Activated CD4-positive, alpha-beta T cell treated with anti-CD3 and anti-CD28 coated beads for 36 hours (primary cell): ENCODE measurements at regions not wholly inside any gene's neighbourhood (a gene's known extent, or its start where the extent isn't known, plus 50 kb on each side); places are given as distances from the start of the nearest gene placed in this dataset.

Source experiments
- ATAC-seq: fragments of 200-7000 bp; cut with Tn5 transposase; one replicate; pipeline ENCODE4 v1.10.0; 2021; ENCODE audit warnings: mild to moderate bottlenecking, moderate library complexity
- CTCF ChIA-PET: fragments of 350-600 bp; sonication (Branson Sonifier 250); formaldehyde crosslinking; loops from one replicate; lab custom pipeline; 2021; ENCODE audit warnings: antibody characterized with exemption; lab: Charles Lee
- POLR2A ChIA-PET: fragments of 350-600 bp; sonication (Branson Sonifier 250); formaldehyde crosslinking; loops from one replicate; lab custom pipeline; 2021; ENCODE audit warnings: antibody characterized with exemption, inconsistent platforms; lab: Charles Lee
- DNase-seq: peaks from one replicate; pipeline ENCODE4 v3.0.0-alpha.2; 2020
- H3K27ac Mint-ChIP-seq: one replicate; pipeline ENCODE4 v1.8.0; 2021; ENCODE audit warnings: mixed read lengths
- H3K27me3 Mint-ChIP-seq: one replicate; pipeline ENCODE4 v1.8.0; 2021; ENCODE audit warnings: mixed read lengths
- H3K36me3 Mint-ChIP-seq: one replicate; pipeline ENCODE4 v1.8.0; 2021; ENCODE audit warnings: low read depth, mixed read lengths
- H3K4me1 Mint-ChIP-seq: one replicate; pipeline ENCODE4 v1.8.0; 2021; ENCODE audit warnings: mixed read lengths
- H3K4me3 Mint-ChIP-seq: one replicate; pipeline ENCODE4 v1.8.0; 2021; ENCODE audit warnings: mild to moderate bottlenecking, moderate library complexity, mixed read lengths
- H3K9me3 Mint-ChIP-seq: one replicate; pipeline ENCODE4 v1.8.0; 2021; ENCODE audit warnings: low read depth, mixed read lengths
- intact Hi-C, 2 experiments: fragments of 100-400 bp; cut with DNase I in 1 of 2; cut with micrococcal nuclease in 1 of 2; formaldehyde crosslinking; loops; one replicate each; pipeline versions ENCODE4 v1.14.2 to v1.15.1; 2022 to 2024; cut with DNase I, micrococcal nuclease

DNA sequence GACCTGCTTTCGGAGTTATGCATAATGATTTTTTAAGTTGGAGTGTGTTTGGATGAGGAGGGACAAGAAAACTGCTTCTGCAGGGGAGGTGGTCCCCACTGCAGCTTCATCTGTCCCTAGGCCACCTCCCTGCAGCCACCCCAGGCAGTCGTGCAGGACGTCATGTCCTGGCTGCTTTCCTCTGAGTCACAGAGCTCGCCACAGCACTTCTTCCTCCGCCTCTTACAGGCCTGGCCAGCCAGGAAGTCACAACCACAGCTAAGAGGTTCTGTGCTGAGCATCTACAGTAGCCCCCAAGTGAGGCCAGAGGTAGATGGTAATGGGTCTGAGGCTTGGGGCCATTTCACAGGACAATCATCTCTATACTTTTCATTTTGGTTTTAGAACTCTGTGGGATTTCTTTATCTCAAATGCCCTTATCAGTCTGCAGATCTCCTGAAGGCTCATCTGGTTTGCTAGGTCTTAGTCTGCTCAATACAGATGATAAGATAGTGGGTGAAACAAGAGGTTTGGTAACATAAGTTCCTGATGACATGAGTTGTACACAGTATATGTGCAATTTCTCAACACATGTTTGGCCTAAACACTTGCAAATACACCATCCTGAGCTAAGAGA, 106.4 kb downstream of the ARF6 start:
- CTCF ChIA-PET = interaction anchor here (0.6 to 5.2 kb wide), 21 partner anchors 10 to 147 kb away, joined by 3 to 43 read pairs (median 3); partner anchors contain the start of gene NEMF
- intact Hi-C loops = loop anchor here (1.0 kb wide), 4 partner anchors 15 to 136 kb away; no protein-coding TSS in a partner anchor
- H3K4me1 Mint-ChIP-seq = peaks cover 67% of the 10 kb centered on the region
- H3K9me3 Mint-ChIP-seq = no peaks in the 10 kb centered on the region
- peak overlapping the region; percentile 75 for H3K4me3 Mint-ChIP-seq
- H3K27ac Mint-ChIP-seq = peak overlapping the region; percentile 98
- no peaks in the 10 kb centered on the region for H3K27me3 Mint-ChIP-seq
- POLR2A ChIA-PET = interaction anchor here (0.5 to 6.7 kb wide), 18 partner anchors 10 to 228 kb away, joined by 3 to 113 read pairs (median 5); no protein-coding TSS in a partner anchor
- ATAC-seq (peak; percentile 42), DNase-seq (peak; percentile 88)
- H3K36me3 Mint-ChIP-seq = no peaks in the 10 kb centered on the region

DNA sequence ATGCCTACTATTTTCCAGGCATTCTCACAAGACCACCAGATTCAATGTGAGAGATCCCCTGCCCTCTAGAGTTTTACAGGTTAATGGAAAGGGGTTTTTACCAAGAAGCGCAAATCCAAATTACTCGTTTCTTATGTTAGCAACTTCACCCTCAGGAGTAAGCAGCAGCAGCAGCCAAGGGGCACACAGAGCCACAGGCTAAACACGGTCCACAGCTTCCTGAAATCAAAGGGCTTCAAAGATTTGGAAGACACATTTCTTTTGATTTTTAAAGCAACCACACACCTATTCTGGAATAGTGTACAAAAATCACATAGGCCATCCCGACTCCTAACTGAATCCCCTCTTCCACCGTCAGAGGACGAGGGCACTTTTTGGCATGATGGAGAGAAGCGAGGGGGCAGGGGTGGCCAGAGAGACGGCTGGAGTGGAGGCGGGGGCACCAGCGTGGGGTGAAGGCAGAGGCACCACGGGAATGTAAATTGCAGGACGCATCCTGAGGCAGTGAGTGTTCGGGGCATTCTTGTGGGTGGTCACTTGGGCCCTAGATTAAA, 107.0 kb downstream of the ARF6 start:
- DNase-seq (peak; percentile 25), ATAC-seq (no peak)
- Mint-ChIP-seq H3K27ac (peak overlapping the region; percentile 98), H3K4me1 (peaks cover 66% of the 10 kb centered on the region), H3K9me3 (no peaks in the 10 kb centered on the region), H3K36me3 (peaks cover 2% of the 10 kb centered on the region), H3K4me3 (peak overlapping the region; percentile 75), H3K27me3 (no peaks in the 10 kb centered on the region)
- POLR2A ChIA-PET = interaction anchor here (0.5 to 6.7 kb wide), 22 partner anchors 11 to 376 kb away, joined by 3 to 113 read pairs (median 5); no protein-coding TSS in a partner anchor
- intact Hi-C loops = loop anchor here (1.0 to 5.0 kb wide), 7 partner anchors 16 to 379 kb away; partner anchors contain the start of genes MGAT2 (in 1 of the 2) and RPL36AL (in 1 of the 2)
- CTCF ChIA-PET = interaction anchor here (0.5 to 5.2 kb wide), 25 partner anchors 10 to 154 kb away, joined by 3 to 43 read pairs (median 3); partner anchors contain the start of gene NEMF

DNA sequence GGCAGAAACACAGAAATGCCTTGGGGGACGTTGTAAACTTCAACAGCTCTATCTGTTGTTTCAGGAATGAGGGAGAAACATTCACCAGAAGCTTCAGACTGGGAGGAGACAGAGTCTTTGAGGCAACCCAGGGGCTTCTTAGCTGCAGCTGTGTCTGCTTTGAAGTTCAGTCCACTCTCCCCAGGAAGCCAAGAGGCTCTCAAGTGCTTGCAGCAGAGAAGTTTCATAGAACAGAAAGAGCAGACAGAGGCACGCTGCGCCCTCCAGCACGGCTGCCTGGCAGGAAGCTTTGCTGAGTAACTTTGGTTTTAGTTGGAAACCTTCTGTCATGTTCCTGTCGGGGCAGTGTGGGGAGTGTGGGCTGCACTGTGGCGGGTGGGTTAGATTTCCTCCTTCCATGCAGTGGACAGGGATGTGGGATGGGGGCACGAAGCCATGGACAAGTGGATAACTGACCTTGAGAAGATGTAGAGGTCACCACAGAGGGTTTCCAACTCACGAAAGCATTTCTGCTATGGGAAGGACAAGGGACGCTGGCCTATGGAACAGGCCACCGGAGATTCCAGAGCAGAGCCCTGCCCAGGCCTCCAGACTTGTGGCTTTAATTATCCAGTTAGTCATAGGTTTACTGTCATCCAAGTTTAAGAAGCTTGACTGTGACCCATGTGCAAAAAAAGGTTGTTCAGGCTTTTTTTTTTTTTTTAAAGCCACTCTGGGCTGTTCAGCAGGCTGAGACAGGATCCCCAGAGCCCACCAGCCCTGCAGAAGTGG, 107.7 kb downstream of the ARF6 start:
- Mint-ChIP-seq H3K4me1 (peaks cover 66% of the 10 kb centered on the region), H3K36me3 (peaks cover 5% of the 10 kb centered on the region), H3K4me3 (peak overlapping the region; percentile 75), H3K9me3 (no peaks in the 10 kb centered on the region), H3K27me3 (no peaks in the 10 kb centered on the region), H3K27ac (peak overlapping the region; percentile 98)
- peak; percentile 28 for ATAC-seq
- ChIA-PET CTCF (interaction anchor here (0.5 to 5.2 kb wide), 22 partner anchors 12 to 366 kb away, joined by 3 to 43 read pairs (median 4); partner anchors contain the start of gene DNAAF2), POLR2A (interaction anchor here (0.5 to 6.7 kb wide), 18 partner anchors 16 to 376 kb away, joined by 3 to 113 read pairs (median 7); no protein-coding TSS in a partner anchor)
- intact Hi-C loops = loop anchor here (1.0 to 5.0 kb wide), 9 partner anchors 29 to 380 kb away; partner anchors contain the start of genes KLHDC2 (in 1 of the 2), MGAT2 (in 1 of the 2) and RPL36AL (in 1 of the 2)
- peak; percentile 89 for DNase-seq

DNA sequence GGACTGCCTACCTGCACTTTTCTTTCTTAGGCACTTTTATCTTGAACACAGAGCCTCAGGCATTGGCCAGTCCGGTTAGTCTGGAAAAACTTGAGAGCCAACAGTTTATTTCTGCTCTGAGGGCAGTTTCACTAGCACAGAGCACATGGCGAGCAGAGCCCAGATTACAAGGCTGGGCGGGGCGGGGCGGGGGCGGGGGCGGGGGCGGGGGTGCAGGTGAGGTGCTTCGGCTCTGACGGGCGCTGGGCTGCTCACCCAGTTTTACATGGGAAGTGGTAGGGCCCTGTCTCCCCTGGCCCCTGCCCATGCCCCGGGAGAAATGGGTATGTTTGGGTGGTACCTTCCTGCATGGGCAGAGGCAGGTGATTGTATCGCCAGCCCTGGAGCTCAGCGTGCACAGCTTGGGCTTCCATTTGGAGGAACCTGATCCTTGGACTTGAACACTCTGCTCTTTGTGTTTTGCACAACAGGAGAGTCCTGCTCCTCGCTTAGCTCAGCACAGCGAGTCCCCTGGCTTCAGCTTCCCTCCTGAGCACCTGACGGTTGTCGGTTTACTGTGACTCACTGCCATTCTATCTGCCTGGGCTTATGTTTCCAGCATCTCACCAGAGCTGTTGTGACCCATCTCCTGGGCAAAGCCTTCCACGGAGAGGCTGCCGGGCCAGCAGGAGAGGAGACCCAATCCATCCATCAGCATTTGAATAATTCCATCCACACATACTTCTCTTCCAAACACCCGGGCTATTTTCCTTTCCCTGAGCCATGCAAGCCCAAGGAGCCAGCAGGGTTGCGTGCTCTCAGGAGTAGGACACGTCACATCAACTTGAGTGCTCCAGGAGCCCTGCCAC, 108.5 kb downstream of the ARF6 start:
- peak overlapping the region; percentile 75 for H3K4me3 Mint-ChIP-seq
- intact Hi-C loops = loop anchor here (1.0 to 5.0 kb wide), 9 partner anchors 30 to 381 kb away; partner anchors contain the start of genes KLHDC2 (in 1 of the 2), MGAT2 (in 1 of the 2) and RPL36AL (in 1 of the 2)
- ChIA-PET POLR2A (interaction anchor here (0.6 to 6.7 kb wide), 22 partner anchors 9 to 139 kb away, joined by 3 to 113 read pairs (median 6); partner anchors contain the start of gene ARF6), CTCF (interaction anchor here (0.6 to 5.2 kb wide), 25 partner anchors 8 to 367 kb away, joined by 3 to 43 read pairs (median 4); partner anchors contain the start of genes DNAAF2 and NEMF)
- peak overlapping the region; percentile 98 for H3K27ac Mint-ChIP-seq
- H3K27me3 Mint-ChIP-seq = no peaks in the 10 kb centered on the region
- ATAC-seq (peak; percentile 58), DNase-seq (peak; percentile 85)
- H3K4me1 Mint-ChIP-seq = peaks cover 66% of the 10 kb centered on the region
- H3K9me3 Mint-ChIP-seq = no peaks in the 10 kb centered on the region
- peaks cover 7% of the 10 kb centered on the region for H3K36me3 Mint-ChIP-seq

DNA sequence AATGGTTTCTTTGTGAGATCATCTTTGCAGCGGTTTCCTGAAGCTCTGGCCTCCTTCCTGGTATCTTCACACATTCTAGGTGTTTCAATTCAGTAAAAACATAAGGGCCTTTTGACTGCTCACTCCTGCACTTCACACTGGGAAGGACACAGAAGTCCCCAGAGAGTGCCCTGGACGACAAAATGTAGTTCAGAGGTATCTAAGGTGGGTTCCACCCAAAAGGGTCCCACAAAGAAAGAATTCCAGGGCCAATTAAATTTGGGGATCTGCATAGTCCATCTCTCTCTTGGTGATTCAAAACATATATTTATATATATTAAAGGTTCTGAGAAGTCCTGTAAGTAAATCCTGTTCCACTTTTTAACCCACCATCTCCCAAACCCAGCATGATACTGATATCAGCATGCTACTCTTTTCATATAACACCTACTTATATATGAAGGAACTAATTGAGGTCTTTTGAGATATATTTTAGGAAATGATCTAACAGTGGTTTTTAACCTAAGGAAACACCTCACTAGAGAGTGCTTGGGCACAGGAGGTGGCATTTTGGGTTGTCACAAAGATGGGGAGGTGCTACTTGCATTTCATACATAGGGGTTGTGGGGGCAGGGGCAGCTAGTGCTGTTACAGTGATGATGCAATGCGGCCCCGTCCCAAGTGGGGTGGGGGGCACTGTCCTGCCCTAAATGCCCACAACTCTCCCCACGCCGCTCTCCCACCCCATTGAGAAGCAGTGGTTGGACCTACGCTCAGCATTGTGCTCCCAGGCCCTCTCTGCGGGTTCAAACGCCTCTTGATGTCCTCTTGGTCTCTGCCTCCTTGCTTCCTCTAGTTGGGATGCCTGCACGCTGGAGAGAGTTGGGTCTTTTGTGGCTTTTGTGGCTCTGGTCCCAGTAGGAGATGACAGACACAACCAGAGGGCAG, 109.4 kb downstream of the ARF6 start:
- Mint-ChIP-seq H3K27me3 (no peaks in the 10 kb centered on the region), H3K27ac (peak overlapping the region; percentile 98), H3K4me1 (peaks cover 63% of the 10 kb centered on the region), H3K36me3 (peaks cover 12% of the 10 kb centered on the region), H3K4me3 (peak overlapping the region; percentile 75), H3K9me3 (no peaks in the 10 kb centered on the region)
- ChIA-PET POLR2A (interaction anchor here (0.6 to 6.7 kb wide), 21 partner anchors 9 to 140 kb away, joined by 3 to 113 read pairs (median 7); partner anchors contain the start of gene ARF6), CTCF (interaction anchor here (0.6 to 5.2 kb wide), 22 partner anchors 9 to 319 kb away, joined by 3 to 43 read pairs (median 4); partner anchors contain the start of gene NEMF)
- intact Hi-C loops = loop anchor here (1.0 to 5.0 kb wide), 17 partner anchors 19 to 519 kb away; partner anchors contain the start of genes KLHDC2 (in 1 of the 2), MGAT2 (in 1 of the 2), RPL36AL (in 1 of the 2) and SOS2 (in 1 of the 2)
- DNase-seq = peak; percentile 79
- peak; percentile 52 for ATAC-seq

DNA sequence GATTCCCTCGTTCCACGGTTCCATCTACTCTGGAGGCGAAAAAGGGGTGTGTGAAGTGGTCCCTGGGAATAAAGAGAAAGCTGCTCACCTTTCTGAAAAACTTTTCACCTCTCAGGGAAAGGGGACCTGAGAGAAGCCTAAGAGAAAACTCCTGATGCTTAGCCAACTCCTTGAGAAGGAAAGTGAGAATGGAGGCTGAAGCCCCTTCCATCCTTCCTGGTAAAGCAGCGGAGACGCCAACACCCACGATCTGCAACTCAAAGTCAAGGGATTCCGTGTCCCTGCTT, 110.0 kb downstream of the ARF6 start:
- peaks cover 14% of the 10 kb centered on the region for H3K36me3 Mint-ChIP-seq

DNA sequence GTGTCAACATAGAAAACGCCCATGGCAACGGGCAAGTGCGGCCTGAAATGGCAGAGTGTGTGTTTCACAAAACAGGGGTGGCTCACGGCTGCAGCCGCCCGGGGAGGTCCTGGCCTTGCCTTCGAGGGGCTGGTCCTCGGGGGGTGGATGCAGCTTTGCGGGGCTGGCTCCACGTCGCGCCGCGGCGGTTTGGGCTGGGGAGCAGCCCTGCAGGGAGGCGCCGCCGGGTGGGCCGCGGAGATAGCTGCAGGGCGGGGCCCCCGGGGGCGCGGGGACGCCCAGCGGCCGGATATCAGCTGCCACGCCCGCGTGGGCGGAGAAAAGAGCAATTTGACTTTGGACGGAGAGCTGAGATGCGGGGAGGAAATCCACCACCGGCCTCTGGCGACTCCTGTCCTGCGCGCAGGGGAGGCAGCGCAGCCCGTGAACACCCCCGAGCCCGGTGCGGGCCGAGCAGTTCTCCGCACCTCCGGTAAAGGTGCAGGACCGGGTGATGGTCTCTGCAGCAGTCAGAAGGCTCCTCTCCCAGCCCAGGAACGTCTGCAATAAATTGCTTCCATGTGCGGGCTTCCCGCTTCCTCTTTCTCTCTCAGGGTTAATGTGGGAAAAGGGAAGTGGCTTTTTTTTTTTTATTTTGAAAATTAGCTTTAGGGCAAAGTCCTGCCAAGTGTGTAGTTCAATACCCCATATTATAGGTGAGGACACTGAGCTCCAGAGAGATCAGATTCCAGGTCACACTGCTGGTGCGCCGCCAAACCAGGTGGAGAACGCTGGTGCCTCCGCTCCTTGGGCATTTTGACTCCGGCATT, 110.5 kb downstream of the ARF6 start:
- H3K36me3 Mint-ChIP-seq = peaks cover 14% of the 10 kb centered on the region
- peak; percentile 90 for DNase-seq
- H3K27me3 Mint-ChIP-seq = no peaks in the 10 kb centered on the region
- intact Hi-C loops = loop anchor here (1.0 to 5.0 kb wide), 3 partner anchors 10 to 319 kb away; no protein-coding TSS in a partner anchor
- ChIA-PET CTCF (interaction anchor here (0.6 to 5.2 kb wide), 13 partner anchors 9 to 141 kb away, joined by 3 to 43 read pairs (median 4); no protein-coding TSS in a partner anchor), POLR2A (interaction anchor here (0.8 to 6.7 kb wide), 10 partner anchors 10 to 141 kb away, joined by 3 to 113 read pairs (median 16); no protein-coding TSS in a partner anchor)
- H3K9me3 Mint-ChIP-seq = no peaks in the 10 kb centered on the region
- H3K27ac Mint-ChIP-seq = peak overlapping the region; percentile 98
- peaks cover 56% of the 10 kb centered on the region for H3K4me1 Mint-ChIP-seq
- peak overlapping the region; percentile 75 for H3K4me3 Mint-ChIP-seq
- ATAC-seq = peak; percentile 2

More for the DNA sequence above, 110.0 kb downstream of the ARF6 start:
- ChIA-PET POLR2A (interaction anchor here (0.8 to 6.7 kb wide), 10 partner anchors 23 to 140 kb away, joined by 3 to 113 read pairs (median 16); partner anchors contain the start of gene ARF6), CTCF (interaction anchor here (0.9 to 5.2 kb wide), 9 partner anchors 10 to 234 kb away, joined by 3 to 43 read pairs (median 4); no protein-coding TSS in a partner anchor)
- DNase-seq (no peak), ATAC-seq (no peak)
- H3K4me1 Mint-ChIP-seq = peaks cover 62% of the 10 kb centered on the region
- H3K9me3 Mint-ChIP-seq = no peaks in the 10 kb centered on the region
- intact Hi-C loops = loop anchor here (1.0 to 5.0 kb wide), 12 partner anchors 10 to 518 kb away; partner anchors contain the start of gene SOS2 (in 1 of the 2)
- no peaks in the 10 kb centered on the region for H3K27me3 Mint-ChIP-seq
- peak overlapping the region; percentile 75 for H3K4me3 Mint-ChIP-seq
- H3K27ac Mint-ChIP-seq = peak overlapping the region; percentile 98

DNA sequence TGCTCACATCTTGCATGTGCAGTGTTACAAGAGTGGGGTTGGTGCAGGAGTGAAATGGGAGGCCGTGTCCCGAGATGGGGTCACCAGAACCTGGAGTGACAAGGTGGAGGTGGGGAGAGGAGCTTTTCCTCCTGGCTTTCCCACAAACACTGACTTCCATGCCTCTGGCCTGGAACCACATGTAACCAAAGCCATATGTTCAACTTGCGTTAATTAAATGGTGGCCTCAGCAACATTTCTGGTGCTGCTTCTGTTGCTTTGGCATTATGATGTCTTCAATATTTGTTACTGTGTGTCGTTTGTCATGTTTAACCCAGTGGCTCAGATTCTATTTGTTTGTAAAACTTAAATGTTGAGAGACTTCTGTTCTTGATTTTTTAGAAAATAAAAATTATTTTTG, 110.2 kb downstream of the VCPKMT start:
- Mint-ChIP-seq H3K9me3 (no peaks in the 10 kb centered on the region), H3K4me3 (no peak overlapping the region), H3K27ac (no peak overlapping the region), H3K4me1 (peaks cover 30% of the 10 kb centered on the region), H3K36me3 (peaks cover 29% of the 10 kb centered on the region), H3K27me3 (no peaks in the 10 kb centered on the region)
- intact Hi-C loops = no loop called here
- ChIA-PET CTCF (no interaction called here), POLR2A (no interaction called here)
- no peak for DNase-seq
- no peak for ATAC-seq
